ENCODE measurements at regions not wholly inside any gene's neighbourhood (a gene's known extent, or its start where the extent isn't known, plus 50 kb on each side); places are given as distances from the start of the nearest gene placed in this dataset.

- Histone ChIP-seq H3K4me1 (no peaks in the 10 kb centered on the region), H3K36me3 (no peaks in the 10 kb centered on the region), H3K27me3 (peaks cover 0 to 39% (median 0%) of the 10 kb centered on the region in 3 donors), H3K27ac (no peak overlapping the region), H3K4me3 (no peak overlapping the region), H3K9me3 (peaks cover 3 to 100% (median 98%) of the 10 kb centered on the region in 4 donors)
- intact Hi-C loops (cut with DNase I; ENCODE audit: low total_unique reads) = no loop called here
- WGBS, 5 donors = 50 to 67% (median 57%) methylated on average over 5 to 14 of the region's 14 CpGs
- no peak for DNase-seq
- TF ChIP-seq CTCF (IDR thresholded peaks at IDR 0.05) = no peak
Measured at GRCh38 chr12:34388636-34389377, 366.5 kb downstream of the ALG10 start.

- intact Hi-C loops (cut with DNase I; ENCODE audit: low total_unique reads) = no loop called here
- Histone ChIP-seq H3K27ac (no peak overlapping the region), H3K27me3 (peaks cover 0 to 31% (median 0%) of the 10 kb centered on the region in 3 donors), H3K4me3 (no peak overlapping the region), H3K9me3 (peaks cover 3 to 100% (median 98%) of the 10 kb centered on the region in 4 donors), H3K36me3 (no peaks in the 10 kb centered on the region), H3K4me1 (no peaks in the 10 kb centered on the region)
- no peak for TF ChIP-seq POLR2A (IDR thresholded peaks at IDR 0.05)
- TF ChIP-seq EP300 (IDR thresholded peaks at IDR 0.05) = no peak
- TF ChIP-seq CTCF (IDR thresholded peaks at IDR 0.05) = no peak
- TF ChIP-seq POLR2AphosphoS5 (IDR thresholded peaks at IDR 0.05) = no peak
- no peak for DNase-seq
- 59 to 69% (median 63%) methylated on average over 23 to 26 of the region's 26 CpGs for WGBS, 5 donors
Measured at GRCh38 chr12:34389378-34390170, 367.3 kb downstream of the ALG10 start.

- H3K9me3 ChIP-seq = peaks cover 3 to 100% (median 98%) of the 10 kb centered on the region in 4 donors
- H3K4me1 ChIP-seq = no peaks in the 10 kb centered on the region
- no peak overlapping the region for H3K27ac ChIP-seq
- intact Hi-C loops (cut with DNase I; ENCODE audit: low total_unique reads) = no loop called here
- H3K4me3 ChIP-seq = no peak overlapping the region
- WGBS, 5 donors = 69 to 81% (median 75%) methylated on average over 16 to 17 of the region's 17 CpGs
- TF ChIP-seq POLR2A (IDR thresholded peaks at IDR 0.05) (no peak), EP300 (IDR thresholded peaks at IDR 0.05) (no peak), CTCF (IDR thresholded peaks at IDR 0.05) (no peak), POLR2AphosphoS5 (IDR thresholded peaks at IDR 0.05) (no peak)
- DNase-seq = no peak
- H3K36me3 ChIP-seq = no peaks in the 10 kb centered on the region
- H3K27me3 ChIP-seq = peaks cover 0 to 29% (median 0%) of the 10 kb centered on the region in 3 donors
Measured at GRCh38 chr12:34390171-34390841, 368.0 kb downstream of the ALG10 start.

Data from stomach (tissue), 8 donors.